Activated naive CD8-positive, alpha-beta T cell treated with anti-CD3 and anti-CD28 coated beads for 36 hours (primary cell): ENCODE measurements at regions not wholly inside any gene's neighbourhood (a gene's known extent, or its start where the extent isn't known, plus 50 kb on each side); places are given as distances from the start of the nearest gene placed in this dataset.

Source experiments
- DNase-seq: peaks from one replicate; pipeline ENCODE4 v3.0.0; 2021
- H3K27ac Mint-ChIP-seq: one replicate; pipeline ENCODE4 v1.8.0; 2022; ENCODE audit warnings: mild to moderate bottlenecking, moderate library complexity, mixed read lengths
- H3K27me3 Mint-ChIP-seq: one replicate; pipeline ENCODE4 v1.8.0; 2022; ENCODE audit warnings: mild to moderate bottlenecking, mixed read lengths
- H3K36me3 Mint-ChIP-seq: one replicate; pipeline ENCODE4 v1.8.0; 2021; ENCODE audit warnings: mild to moderate bottlenecking, mixed read lengths
- H3K4me1 Mint-ChIP-seq: one replicate; pipeline ENCODE4 v1.8.0; 2021; ENCODE audit warnings: mixed read lengths
- H3K4me3 Mint-ChIP-seq: one replicate; pipeline ENCODE4 v1.8.0; 2022; ENCODE audit warnings: mild to moderate bottlenecking, moderate library complexity, mixed read lengths
- H3K9me3 Mint-ChIP-seq: one replicate; pipeline ENCODE4 v1.8.0; 2022; ENCODE audit warnings: mixed read lengths

DNA sequence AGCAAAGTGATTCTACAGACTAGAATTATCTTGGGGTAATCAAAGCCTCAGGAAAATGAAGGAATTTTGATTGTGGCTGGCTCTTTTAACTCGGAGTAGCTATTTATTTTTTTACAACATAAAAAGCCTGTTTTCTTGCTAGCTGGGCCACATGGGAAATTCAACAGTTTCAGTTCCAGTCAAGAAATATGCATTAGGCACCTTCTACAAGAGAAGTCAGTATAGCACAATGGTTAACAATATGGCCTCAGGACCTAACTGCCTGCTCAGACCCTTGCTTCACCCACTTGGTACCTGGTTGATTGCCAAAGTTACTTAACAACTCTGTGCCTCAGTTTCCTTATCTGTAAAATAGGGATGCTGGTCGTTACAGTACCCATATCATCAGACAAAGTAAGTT is 586.2 kb downstream of the ZNF608 start:
- Mint-ChIP-seq H3K27ac (no peak overlapping the region), H3K27me3 (no peaks in the 10 kb centered on the region), H3K4me3 (no peak overlapping the region), H3K9me3 (peaks cover 5% of the 10 kb centered on the region), H3K4me1 (peaks cover 10% of the 10 kb centered on the region), H3K36me3 (no peaks in the 10 kb centered on the region)
- no peak for DNase-seq

DNA sequence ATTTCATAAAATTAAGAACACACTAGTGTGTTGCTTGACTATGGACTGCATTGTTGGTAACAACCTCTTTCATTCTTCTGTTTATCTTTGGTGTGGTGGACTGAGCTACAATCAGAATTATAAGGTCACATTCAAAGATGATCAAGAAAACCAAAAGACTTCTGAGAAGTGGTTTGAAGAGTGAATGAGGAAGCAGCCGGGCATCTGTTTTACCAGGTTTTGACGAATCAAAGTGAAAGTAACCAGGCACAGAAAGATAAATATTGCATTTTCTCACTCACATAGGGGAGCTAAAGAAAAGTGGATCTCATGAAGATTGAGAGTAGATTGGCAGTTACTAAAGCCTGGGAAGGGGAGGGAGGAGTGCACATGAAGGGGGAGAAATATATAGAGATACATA is 589.1 kb downstream of the ZNF608 start:
- Mint-ChIP-seq H3K27ac (peak overlapping the region; percentile 32), H3K4me3 (peak overlapping the region; percentile 65), H3K4me1 (peaks cover 4% of the 10 kb centered on the region), H3K36me3 (no peaks in the 10 kb centered on the region), H3K27me3 (no peaks in the 10 kb centered on the region), H3K9me3 (peaks cover 8% of the 10 kb centered on the region)
- DNase-seq, result no peak

DNA sequence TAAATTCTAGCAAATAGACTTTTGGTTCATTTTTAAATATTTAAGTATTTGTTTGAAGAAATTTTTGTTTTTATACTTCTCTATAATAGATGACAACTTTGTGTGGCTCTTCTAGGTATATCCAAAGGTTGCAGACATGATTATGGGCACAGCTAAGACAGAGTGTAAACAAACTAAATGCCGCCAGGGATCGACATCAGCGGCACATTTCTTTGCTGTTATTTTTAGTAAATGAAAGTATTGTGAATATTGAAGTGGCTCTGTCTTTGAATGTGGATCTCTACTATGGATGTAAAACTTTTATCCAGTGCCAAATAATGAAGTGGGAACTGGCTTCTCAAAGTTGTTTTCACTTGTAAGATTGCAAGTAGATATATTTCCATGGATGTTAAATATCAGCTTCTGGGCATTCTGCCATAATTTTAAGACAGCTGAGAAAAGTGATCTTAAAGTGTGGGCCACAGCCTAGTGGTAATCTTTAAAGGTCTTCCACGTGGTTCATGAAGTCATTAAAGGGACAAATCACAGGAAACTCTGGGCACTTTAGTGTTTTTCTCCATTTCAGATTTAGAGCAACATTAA is 589.9 kb downstream of the ZNF608 start:
- peaks cover 8% of the 10 kb centered on the region for H3K9me3 Mint-ChIP-seq
- peaks cover 4% of the 10 kb centered on the region for H3K4me1 Mint-ChIP-seq
- no peak for DNase-seq
- H3K4me3 Mint-ChIP-seq, result no peak overlapping the region
- no peak overlapping the region for H3K27ac Mint-ChIP-seq
- H3K27me3 Mint-ChIP-seq, result no peaks in the 10 kb centered on the region
- H3K36me3 Mint-ChIP-seq, result no peaks in the 10 kb centered on the region

DNA sequence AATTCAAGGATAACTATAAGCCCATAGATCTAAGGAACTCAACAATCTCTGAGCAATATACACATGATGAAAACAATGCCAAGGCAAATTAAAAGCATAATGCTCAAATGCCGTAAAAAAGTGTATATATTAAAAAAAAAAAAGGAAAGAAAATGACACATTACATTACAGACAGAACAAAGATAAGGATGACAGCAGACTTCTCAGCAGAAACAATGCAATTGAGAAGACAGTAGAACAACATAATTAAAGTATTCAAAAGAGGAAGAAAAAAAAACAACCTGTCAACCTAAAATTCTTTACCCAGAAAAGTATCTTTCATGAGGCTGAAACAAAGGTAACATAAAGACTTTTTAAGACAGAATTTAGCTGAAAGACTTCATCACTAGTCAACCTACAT is 591.7 kb downstream of the ZNF608 start:
- H3K27me3 Mint-ChIP-seq, result no peaks in the 10 kb centered on the region
- no peaks in the 10 kb centered on the region for H3K36me3 Mint-ChIP-seq
- peaks cover 4% of the 10 kb centered on the region for H3K4me1 Mint-ChIP-seq
- H3K27ac Mint-ChIP-seq, result no peak overlapping the region
- peaks cover 8% of the 10 kb centered on the region for H3K9me3 Mint-ChIP-seq
- DNase-seq, result no peak
- H3K4me3 Mint-ChIP-seq, result no peak overlapping the region

DNA sequence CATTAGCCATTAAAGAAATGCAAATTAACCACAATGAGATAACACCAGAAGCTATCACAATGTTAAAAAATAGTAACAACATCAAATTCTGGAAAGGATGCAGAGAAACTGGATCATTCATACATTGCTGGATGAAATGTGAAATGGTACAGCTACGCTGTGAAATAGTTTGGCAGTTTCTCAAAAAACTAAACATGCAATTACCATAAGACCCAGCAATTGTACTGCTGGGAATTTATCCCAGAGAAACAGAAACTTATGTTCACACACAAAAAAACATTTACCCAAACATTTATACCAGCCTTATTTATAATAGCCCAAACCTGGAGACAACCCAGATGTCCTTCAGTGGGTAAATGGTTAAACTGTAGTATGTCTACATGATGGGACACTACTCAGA is 592.9 kb downstream of the ZNF608 start:
- H3K36me3 Mint-ChIP-seq, result no peaks in the 10 kb centered on the region
- H3K4me3 Mint-ChIP-seq, result no peak overlapping the region
- H3K27ac Mint-ChIP-seq, result no peak overlapping the region
- H3K27me3 Mint-ChIP-seq, result no peaks in the 10 kb centered on the region
- DNase-seq, result no peak
- H3K9me3 Mint-ChIP-seq, result peaks cover 8% of the 10 kb centered on the region
- H3K4me1 Mint-ChIP-seq, result peaks cover 4% of the 10 kb centered on the region

DNA sequence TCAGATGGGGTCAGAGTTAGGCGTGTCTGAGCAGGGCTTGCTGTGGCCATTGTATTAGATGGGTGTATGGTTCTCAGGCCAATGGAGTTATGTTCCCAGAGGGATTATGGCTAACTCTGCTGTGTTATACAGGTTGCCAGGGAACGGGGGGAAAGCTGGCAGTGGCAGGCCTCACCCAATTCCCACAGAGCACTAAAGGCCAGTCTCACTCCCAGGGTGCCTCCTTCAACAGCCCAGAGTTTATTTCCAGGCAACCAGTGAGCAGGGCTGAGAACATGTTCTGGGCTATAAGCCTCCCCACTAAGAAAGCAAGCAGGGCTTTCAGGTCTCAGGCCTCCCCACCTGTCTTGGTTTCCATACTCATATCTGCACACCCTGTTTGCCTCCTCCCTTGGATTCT is 597.9 kb downstream of the ZNF608 start:
- Mint-ChIP-seq H3K9me3 (no peaks in the 10 kb centered on the region), H3K27ac (no peak overlapping the region), H3K4me3 (no peak overlapping the region), H3K4me1 (no peaks in the 10 kb centered on the region), H3K27me3 (peaks cover 8% of the 10 kb centered on the region), H3K36me3 (no peaks in the 10 kb centered on the region)
- DNase-seq, result no peak

DNA sequence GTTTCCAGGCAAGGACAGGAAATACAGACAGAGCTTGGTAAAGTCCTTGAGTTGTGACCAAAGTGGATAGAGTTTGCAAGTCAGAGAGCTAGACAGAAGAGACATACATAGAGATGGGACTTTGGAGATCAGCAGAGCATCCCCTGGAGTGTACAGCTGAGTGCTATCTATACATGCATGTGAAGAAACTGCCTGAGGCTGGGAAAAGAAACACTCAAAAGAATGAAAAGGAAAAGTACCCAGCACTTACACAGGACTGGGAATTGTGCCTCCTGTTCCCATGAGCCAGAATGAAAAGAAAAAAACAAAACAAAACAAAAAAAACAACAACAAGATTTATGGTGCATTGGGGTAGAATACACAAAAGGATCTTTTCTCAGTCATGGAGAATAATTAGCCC is 606.4 kb downstream of the ZNF608 start:
- no peaks in the 10 kb centered on the region for H3K9me3 Mint-ChIP-seq
- no peaks in the 10 kb centered on the region for H3K36me3 Mint-ChIP-seq
- no peaks in the 10 kb centered on the region for H3K27me3 Mint-ChIP-seq
- no peaks in the 10 kb centered on the region for H3K4me1 Mint-ChIP-seq
- no peak overlapping the region for H3K4me3 Mint-ChIP-seq
- H3K27ac Mint-ChIP-seq, result no peak overlapping the region
- no peak for DNase-seq

DNA sequence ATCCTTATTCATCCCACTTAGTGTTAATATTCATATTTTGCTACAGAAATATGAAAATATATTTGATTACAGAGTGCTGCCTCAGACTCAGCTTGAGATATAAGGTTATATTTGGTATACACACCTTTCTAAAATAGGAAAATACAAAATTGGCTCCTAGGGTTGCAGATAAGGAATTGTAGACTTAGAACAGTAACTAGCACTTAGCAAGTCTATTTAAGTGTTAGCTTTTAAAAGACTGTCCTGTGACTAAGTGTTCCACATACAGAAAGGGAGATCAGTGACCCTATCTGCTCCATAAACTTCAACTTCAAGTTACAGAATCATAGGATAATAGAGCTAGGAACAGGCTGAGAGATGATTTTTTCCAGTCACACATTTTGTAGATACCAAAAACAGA is 607.0 kb downstream of the ZNF608 start:
- no peak overlapping the region for H3K27ac Mint-ChIP-seq
- H3K27me3 Mint-ChIP-seq, result no peaks in the 10 kb centered on the region
- H3K36me3 Mint-ChIP-seq, result no peaks in the 10 kb centered on the region
- no peak overlapping the region for H3K4me3 Mint-ChIP-seq
- H3K4me1 Mint-ChIP-seq, result no peaks in the 10 kb centered on the region
- DNase-seq, result no peak
- no peaks in the 10 kb centered on the region for H3K9me3 Mint-ChIP-seq

DNA sequence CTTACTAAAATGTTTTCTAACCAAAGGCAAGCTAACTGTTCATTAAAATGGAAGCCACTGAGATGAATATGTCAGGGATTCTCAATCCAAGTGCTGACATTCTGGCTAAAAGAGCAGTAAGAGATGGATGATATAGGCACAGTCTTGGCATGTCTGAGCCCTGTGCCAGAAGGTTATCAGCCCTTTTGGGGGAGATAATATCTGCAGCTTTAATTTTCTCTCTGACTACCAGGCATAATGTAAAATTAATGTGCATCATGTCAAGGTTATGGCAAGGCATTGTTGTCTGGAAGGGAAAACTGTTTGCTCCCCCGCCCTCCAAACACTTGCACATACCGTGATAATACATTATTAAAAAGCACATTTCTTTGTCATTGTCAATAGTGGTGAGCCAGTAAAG is 609.8 kb downstream of the ZNF608 start:
- Mint-ChIP-seq H3K36me3 (no peaks in the 10 kb centered on the region), H3K27ac (no peak overlapping the region), H3K4me1 (no peaks in the 10 kb centered on the region), H3K27me3 (no peaks in the 10 kb centered on the region), H3K9me3 (no peaks in the 10 kb centered on the region), H3K4me3 (no peak overlapping the region)
- DNase-seq, result no peak

DNA sequence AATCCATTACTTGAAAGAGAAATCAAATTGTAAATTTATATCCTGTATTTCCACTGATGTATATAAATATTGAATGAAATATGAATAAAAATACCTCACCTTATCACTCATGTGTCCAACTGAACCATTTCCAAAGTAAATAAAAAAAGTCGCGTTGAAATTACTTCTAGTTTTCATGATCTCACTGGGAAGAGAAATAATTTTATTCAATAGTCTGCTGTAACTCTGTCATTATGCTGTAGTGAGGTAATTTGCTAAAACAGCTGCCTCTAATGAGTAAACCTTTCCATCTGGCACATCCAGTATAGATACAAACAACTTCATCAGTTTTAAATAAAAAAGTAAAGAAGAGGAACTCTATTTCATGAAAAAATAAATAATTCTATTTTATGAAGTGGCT is 611.5 kb downstream of the ZNF608 start:
- Mint-ChIP-seq H3K36me3 (no peaks in the 10 kb centered on the region), H3K9me3 (no peaks in the 10 kb centered on the region), H3K27ac (no peak overlapping the region), H3K27me3 (no peaks in the 10 kb centered on the region), H3K4me1 (no peaks in the 10 kb centered on the region), H3K4me3 (no peak overlapping the region)
- DNase-seq, result no peak

DNA sequence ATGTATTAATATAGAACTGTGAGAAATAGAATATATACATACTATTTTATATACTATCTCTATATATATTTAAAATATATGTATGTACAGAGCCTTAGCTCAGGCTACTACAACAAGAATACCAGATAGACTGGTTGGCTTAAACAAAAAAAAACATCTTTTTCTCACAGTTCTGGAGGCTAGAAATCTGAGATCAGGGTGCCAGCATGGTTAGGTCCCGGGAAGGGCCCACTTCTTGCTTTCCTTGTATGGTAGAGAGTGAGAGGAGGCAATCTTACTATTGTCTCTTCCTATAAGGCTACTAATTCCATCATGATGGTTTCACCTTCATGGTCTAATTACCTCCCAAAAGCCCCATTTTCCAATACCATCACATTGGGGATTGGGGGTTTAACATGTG is 613.0 kb downstream of the ZNF608 start:
- Mint-ChIP-seq H3K27ac (no peak overlapping the region), H3K27me3 (no peaks in the 10 kb centered on the region), H3K9me3 (no peaks in the 10 kb centered on the region), H3K4me3 (no peak overlapping the region), H3K4me1 (no peaks in the 10 kb centered on the region), H3K36me3 (no peaks in the 10 kb centered on the region)
- no peak for DNase-seq

DNA sequence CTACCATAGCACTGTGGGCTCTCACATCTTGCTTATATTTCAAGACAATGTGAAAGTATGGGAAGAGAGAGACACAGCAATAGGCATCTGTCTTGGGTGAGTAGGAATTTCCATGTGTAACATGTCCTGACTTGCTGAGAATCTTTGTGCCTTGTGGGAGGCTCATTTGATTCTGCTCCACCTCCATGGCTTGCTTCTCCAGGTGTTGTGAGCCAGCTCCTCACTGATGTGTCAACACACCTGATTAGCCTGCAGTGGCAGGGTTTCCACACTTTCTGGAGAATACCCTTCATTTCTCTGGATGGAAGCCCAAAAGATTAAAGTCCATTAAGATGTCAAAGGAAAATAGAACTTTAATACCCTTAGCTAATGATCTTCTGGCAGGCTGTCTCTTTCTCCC is 613.6 kb downstream of the ZNF608 start:
- no peaks in the 10 kb centered on the region for H3K36me3 Mint-ChIP-seq
- H3K4me3 Mint-ChIP-seq, result no peak overlapping the region
- H3K9me3 Mint-ChIP-seq, result no peaks in the 10 kb centered on the region
- H3K27me3 Mint-ChIP-seq, result no peaks in the 10 kb centered on the region
- H3K27ac Mint-ChIP-seq, result no peak overlapping the region
- no peak for DNase-seq
- no peaks in the 10 kb centered on the region for H3K4me1 Mint-ChIP-seq

DNA sequence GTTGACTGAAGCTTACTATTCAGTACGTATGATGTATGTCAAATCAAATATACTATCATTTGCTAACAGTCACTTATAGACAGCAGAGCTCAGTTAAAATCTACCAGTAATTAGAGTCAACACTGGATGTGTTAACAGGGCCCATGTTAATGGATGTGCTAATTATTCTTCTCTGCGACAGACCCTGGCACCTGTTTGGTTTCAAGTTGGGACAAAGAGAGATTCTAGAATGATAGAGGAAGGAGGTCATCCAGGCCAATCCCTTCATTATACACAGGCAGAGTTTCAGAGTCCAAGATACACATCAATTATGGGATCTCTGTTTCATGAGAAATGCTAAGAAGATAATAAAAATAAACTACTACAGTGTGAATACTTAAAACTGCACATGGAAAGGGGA is 615.0 kb downstream of the ZNF608 start:
- Mint-ChIP-seq H3K4me3 (no peak overlapping the region), H3K27me3 (no peaks in the 10 kb centered on the region), H3K4me1 (no peaks in the 10 kb centered on the region), H3K27ac (no peak overlapping the region), H3K36me3 (no peaks in the 10 kb centered on the region), H3K9me3 (no peaks in the 10 kb centered on the region)
- no peak for DNase-seq

DNA sequence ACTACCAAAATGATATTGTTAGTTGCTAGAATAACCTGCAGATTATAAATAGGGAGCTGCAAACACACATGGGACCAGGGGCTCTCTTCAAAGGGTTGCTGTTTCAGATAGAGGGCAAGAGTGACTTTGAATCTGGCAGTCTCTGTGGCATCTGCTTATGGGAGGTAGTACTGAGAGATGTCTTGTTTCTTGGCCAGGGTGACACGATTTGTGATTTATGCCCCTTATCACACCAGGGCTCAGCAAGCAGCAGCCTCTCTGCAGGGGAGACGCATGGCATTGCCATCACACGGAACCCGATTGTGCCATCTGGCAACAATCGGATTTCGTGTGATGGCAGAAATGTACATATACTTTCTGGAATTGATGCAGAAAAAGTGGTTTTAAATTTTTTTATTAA is 615.6 kb downstream of the ZNF608 start:
- H3K27me3 Mint-ChIP-seq, result no peaks in the 10 kb centered on the region
- no peak overlapping the region for H3K4me3 Mint-ChIP-seq
- no peaks in the 10 kb centered on the region for H3K36me3 Mint-ChIP-seq
- no peaks in the 10 kb centered on the region for H3K9me3 Mint-ChIP-seq
- H3K4me1 Mint-ChIP-seq, result no peaks in the 10 kb centered on the region
- H3K27ac Mint-ChIP-seq, result no peak overlapping the region
- no peak for DNase-seq

DNA sequence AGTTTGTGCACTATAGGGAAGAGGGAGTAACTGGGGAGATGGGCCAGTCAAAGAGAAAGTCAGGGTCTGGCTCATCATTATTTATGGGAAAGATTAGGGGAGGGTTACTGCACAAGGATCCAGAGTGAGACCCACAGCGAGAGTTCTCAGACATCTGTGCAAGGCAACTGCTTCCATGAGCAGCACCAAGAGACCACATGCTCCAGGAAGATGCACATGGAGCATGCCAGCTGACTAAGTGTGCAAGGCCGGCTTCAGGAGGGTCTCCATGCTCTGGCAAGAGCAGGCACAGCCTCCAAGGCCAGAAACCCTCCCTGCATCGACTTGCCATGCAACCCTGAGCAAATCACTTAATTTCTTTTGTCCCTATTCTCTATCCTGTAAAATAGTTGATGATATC is 616.9 kb downstream of the CSNK1G3 start:
- Mint-ChIP-seq H3K27me3 (no peaks in the 10 kb centered on the region), H3K36me3 (no peaks in the 10 kb centered on the region), H3K9me3 (no peaks in the 10 kb centered on the region), H3K27ac (no peak overlapping the region), H3K4me3 (no peak overlapping the region), H3K4me1 (no peaks in the 10 kb centered on the region)
- DNase-seq, result no peak

DNA sequence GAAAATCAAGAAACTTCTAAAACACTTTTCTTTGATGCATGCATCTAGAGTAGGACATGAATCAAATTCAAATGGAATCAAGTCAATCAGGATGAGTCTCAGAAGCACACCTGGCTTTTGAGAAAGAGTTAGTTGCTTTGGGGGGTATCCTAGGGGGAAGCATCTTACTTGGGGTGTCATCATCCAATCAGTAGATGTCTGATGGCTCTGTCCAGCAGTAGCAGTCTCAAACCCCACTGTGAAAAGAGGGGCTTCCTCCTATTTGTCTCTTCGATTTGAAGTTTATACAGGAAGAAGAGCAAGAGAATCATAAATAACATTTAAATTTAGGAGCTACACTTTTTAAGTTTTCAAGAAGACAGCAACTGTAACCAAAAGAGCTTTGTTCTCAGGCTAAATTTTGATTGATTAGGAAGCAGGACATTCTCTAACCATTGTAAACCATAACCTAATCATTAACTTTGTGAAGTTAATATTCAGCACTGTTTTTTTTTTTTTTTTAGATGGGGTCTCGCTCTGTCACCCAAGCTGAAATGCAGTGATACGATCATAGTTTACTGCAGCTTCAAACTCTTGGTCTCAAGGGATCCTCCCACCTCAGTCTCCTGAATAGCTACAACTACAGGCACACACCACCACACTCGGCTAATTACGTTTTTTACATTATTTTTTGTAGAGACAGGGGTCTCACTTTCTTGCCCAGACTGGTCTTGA is 614.7 kb downstream of the CSNK1G3 start:
- H3K36me3 Mint-ChIP-seq, result no peaks in the 10 kb centered on the region
- DNase-seq, result no peak
- H3K9me3 Mint-ChIP-seq, result no peaks in the 10 kb centered on the region
- no peaks in the 10 kb centered on the region for H3K4me1 Mint-ChIP-seq
- H3K27ac Mint-ChIP-seq, result no peak overlapping the region
- no peak overlapping the region for H3K4me3 Mint-ChIP-seq
- H3K27me3 Mint-ChIP-seq, result no peaks in the 10 kb centered on the region
